Fibroblast of skin of abdomen (primary cell): ENCODE measurements at regions not wholly inside any gene's neighbourhood (a gene's known extent, or its start where the extent isn't known, plus 50 kb on each side); places are given as distances from the start of the nearest gene placed in this dataset.
A peak's percentile ranks its signal among the peaks of the same experiment; 100 is the strongest.

Experiments
- DNase-seq: peaks from one replicate; pipeline ENCODE4 v3.0.0-alpha.2; 2013

- DNase-seq: peak; percentile 52
These were observed 250.0 kb downstream of the SOX9 start for GRCh38 chr17:72370819-72371218.

- DNase-seq: peak; percentile 56
These were observed 251.4 kb downstream of the SOX9 start for GRCh38 chr17:72372185-72372584.

DNA sequence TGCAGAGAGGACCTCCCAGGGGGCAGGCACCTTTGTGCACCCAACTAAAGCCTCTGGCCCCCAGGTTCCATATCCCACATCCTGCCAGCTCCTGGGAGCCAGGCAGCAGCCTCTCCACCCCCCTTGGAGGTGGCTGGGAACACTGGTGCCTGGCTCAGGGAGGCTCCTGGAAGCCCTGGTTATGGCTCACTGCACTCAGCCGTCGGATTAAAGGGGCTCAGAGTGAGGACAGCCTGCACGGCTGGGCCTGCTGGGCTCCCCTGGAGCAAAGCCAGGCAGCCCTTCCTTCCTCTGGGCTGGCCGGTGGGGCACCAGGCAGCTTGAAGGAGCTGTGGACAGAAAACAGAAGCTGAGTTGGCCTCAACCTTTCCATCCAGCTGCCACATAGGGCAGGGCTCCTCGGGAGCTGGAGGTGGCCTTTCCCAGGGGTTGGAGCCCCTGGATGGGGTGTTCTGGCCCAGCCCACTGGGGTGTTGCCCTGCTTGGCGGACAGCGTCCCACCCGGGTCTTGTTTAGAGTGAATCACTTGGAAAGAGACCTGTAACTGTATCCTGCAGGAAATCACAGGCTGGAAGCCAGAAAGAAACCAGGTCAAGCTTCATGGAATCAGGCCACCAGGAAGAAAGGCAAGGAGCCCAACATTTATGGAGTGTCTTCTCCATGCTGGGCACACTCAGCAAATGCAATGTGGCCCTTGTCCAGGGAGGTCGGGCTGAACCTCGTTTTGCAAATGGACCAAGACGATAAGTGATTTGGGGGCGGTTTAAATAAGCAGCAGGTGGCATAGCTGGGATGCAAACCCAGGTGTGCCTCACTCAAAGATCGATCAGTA, 253.3 kb downstream of the SOX9 start:
- no peak for DNase-seq

GRCh38 chr17:72376526-72377345, 255.9 kb downstream of the SOX9 start:
- DNase-seq: peak; percentile 93

- DNase-seq: no peak
These were observed 257.9 kb downstream of the SOX9 start for GRCh38 chr17:72378414-72379390.

DNA sequence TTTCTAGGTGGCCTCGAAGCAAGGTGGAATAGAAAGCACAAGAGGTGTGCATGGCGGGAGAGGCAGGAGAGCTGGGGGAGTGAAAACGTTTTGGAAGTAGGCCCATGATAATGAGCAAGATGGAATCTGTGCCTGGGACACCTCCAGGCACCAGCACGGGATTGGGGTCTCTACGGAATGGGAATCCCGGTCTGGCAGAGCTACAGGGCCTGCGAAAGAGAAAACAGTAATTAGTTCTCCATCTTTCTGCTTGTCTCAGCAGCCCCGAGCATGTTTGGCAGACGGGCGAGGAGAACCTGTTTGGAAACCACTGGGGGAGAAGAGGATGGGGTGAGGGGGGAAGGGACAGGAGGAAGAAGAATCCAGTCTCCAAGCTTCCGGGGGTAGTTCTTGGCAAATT, 258.7 kb downstream of the SOX9 start:
- no peak for DNase-seq

DNA sequence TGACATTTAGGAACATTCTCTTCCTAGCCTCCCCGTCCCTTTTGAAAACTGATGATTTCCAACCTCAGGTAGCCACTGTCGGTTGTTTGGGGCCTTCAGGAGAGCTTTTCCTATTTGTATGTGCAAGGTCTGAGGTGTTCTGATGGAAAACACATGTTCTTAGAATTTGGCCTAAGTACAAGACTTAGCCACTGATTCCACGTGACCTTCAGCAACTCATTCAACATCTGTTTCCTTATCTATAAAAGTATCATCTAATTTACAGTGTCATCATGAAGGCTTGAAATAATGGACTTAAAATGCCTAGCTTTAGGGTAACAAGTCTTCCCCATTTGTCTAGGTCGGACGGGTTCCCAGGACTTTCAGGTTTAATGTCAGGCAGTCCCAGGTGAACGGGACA, 259.3 kb downstream of the SOX9 start:
- DNase-seq: no peak

DNA sequence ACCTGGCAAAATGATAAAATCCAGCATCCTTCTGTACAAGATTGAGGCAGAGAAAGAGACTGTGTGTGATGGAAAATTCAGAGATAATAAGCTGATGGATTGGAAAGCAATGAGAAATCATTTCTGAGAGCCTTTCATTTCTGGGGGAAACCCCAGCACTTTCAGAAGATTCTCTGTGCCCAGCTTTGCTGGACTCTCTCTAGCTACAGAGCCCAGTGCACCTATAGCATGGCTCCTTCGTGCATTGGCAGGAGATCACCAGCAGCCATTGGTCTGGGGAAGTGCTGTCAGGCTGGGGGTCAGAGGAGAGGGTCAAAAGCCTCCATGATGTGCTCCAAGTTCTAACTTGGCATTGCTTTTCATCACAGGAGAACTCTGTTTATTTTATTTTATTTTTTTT, 259.9 kb downstream of the SOX9 start:
- no peak for DNase-seq

DNA sequence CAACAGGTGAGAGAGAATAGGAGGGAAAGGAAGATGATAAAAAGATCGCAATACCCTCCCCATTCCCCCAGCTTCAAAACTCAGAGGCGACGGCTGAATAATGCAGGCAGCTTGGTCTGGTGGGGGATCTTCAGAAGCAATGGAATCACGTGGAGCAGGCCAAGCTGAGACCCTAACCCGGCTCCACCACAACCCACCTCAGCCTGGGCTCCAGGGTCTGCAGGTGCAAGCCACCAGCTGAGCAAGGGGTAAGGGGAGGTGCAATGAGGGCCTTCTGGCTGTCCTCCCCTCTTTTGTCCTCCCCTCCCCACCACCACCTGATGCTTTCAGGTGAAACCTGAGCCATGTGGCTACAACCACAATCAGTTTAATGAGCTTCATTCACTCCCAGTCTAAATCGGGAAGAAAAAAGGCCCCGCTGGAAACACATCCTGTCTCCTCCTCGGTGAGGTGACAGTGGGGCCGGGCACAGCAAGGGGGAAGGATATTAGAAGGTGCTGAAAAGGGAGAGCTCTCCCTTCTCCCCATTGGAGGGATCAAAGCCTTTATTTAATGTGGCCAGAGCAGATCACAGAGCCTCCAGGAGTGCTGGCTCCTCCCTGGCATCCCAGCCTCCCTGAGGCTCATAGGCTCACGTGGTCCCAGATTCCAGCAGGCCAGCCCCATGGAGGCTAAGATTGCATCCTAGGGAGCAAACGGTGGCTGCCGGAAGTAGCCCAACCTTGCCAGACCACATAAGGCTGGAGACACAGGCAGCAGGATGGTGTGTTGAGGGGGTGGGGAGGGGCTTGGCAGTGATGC, 261.0 kb downstream of the SOX9 start:
- DNase-seq: no peak

DNA sequence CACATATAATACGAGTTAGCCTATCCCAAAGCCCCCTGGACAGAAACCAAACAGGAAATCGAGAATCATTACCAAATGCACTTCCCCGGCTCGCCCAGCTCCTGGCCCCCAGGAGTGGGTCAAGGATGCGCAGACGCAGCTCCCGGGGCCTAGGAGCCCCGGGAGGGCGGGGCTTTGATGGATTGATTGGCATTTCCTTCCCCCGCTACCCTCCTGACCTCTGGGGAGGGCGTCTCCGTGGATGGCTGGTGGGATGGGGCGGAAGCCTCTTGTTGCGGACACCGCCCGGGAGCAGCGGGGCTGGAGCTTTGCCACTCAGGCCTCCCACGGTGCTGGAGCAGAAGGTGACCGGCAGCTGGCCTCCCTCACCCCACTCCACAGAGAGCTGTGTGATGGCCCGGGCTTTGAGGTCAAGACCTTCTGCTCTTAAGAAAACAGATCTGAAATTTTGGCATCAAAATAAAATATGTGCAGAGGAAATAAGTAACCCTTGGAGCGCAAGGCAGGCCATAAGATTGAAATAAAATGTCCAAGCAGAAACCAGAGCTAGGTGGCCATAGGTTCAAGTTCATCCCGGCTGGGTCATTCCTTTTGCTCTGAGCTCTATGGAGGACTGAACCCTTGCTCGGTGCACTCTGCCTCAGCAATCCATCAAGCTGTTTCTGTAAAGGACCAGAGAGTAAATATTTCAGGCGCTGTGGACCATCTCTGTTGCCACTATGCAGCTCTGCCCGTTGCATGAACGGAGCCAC, 262.3 kb downstream of the SOX9 start:
- DNase-seq: no peak

DNA sequence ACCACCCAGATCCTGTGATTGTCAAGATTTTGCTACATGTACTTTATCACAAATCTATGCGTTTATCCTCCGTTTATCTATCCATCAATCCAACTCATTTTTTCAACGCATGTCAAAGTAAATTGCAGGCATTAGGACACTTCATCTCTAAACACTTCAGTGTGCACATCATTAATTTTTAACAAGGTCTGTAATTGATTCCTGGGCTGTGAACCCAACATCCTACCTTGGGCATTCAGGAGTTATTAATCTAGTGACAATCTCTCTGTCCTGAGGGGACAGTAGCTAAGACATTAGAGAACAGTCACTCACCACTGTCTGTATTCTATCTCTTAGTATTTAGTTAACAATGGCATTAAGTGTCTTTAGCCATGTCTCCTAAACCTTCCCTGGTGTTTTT, 264.7 kb downstream of the SOX9 start:
- DNase-seq: no peak

DNA sequence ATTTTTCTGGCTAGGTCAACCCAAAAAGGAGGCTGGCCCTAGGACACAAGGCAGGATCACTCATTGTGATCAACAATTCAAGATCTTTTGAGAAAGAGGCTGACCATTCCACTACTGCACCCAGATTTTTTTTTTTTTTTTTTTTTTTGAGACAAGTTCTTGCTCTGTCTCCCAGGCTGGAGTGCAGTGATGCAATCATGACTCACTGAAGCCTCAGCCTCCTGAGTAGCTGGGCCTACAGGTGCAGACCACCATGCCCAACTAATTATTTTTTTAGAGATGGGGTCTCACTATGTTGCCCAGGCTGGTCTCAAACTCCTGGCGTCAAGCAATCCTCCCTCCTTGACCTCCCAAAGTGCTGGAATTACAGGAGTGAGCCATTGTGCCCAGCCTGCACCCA, 265.4 kb downstream of the SOX9 start:
- DNase-seq: peak; percentile 66

DNA sequence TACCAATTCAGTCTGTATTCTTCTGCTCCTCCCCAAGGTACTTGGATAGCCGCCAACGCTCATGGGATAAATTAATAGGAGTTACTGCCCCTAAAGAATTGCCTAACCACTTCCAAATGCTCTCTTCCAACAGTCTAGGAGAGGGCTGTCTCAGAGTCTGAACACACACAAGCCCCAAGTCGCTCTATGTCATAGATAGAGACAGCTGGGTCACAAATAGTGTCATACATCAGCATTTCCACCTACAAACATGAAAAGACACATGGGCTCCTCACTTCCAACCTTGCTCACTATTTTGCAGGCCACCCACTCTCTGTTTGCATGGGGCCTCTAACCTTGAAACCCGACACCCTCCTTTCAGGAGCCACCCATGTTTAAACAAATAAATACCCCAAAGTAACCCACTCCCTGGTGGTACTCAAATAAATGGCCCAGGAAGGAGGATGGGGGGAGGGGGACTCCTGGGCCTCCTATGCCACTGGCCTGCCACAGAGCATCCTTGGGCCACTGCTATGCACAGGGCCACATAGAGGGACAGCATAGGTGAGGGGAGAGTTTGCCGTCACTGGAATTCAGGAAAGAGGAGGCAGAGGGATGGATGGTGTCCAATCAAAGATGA, 265.9 kb downstream of the SOX9 start:
- peak; percentile 74 for DNase-seq

DNA sequence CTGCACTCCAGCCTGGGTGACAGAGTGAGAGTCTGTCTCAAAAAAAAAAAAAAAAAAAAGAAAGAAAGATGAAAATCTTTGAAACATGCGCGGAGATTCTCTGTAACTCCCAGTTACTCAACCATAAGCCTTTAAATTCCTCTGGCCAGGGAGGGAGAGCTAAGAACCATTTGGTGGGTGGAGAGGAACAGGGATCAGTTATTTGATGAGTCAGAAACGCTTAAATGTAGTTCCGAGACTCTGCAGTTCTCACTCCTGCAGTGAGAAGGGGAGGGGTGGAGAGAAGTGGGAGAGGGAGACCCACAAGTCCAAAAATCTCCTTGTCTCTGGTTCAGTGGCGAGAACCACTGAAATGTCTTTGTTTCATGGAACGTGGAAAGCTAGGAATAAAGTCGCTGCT, 266.7 kb downstream of the SOX9 start:
- DNase-seq: peak; percentile 93

- no peak for DNase-seq
These were observed 267.1 kb downstream of the SOX9 start for GRCh38 chr17:72387969-72388368.

GRCh38 chr17:72388765-72389473, 268.1 kb downstream of the SOX9 start:
- DNase-seq: peak; percentile 29

DNA sequence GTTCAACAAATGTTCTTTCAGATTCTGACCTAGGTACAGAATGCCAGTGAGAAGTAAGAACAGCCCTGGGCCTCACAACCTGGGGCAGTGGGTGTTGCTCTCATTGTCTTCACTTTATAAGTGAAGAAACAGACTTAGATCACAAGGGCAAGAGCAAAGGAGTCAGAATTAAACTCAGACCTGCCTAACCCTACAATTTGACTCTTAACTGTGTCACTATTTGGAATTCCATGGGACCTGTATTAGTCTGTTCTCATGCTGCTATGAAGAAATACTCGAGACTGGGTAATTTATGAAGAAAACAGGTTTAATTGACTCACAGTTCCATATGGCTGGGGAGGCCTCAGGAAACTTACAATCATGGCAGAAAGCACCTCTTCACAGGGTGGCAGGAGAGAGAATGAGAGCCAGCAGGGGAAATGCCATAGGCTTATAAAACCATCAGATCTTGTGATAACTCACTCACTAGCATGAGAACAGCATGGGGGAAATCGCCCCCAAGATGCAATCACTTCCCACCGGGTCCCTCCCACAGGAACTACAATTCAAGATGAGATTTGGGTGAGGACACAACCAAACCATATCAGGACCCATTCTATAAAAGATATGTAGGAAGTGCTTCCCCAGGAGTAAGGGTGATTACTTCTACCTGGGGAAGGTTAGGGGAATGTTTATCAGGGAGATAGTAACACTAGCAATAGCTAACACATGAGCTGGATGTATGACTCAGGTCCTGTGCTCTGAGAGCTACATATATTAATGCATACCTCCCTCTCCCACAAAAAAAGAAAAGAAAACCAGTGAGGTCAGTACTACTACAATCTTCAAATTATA, 270.1 kb downstream of the SOX9 start:
- peak; percentile 81 for DNase-seq

GRCh38 chr17:72392056-72393010, 271.5 kb downstream of the SOX9 start:
- DNase-seq: peak; percentile 86
